Keratinocyte (primary cell): ENCODE measurements at regions not wholly inside any gene's neighbourhood (a gene's known extent, or its start where the extent isn't known, plus 50 kb on each side); places are given as distances from the start of the nearest gene placed in this dataset.

Experiments used
- DNase-seq: peaks from one replicate; pipeline ENCODE4 v3.0.0-alpha.2; 2011; ENCODE audit warnings: low read depth, missing footprints, low spot score
- FAIRE-seq: peaks from 2 replicates; lab custom pipeline; 2011; peaks lifted over from hg19 to GRCh38; lab: Jason Lieb, UNC
- H2AFZ ChIP-seq: 2 replicates; pipeline ENCODE4 v1.6.0; 2012; ENCODE audit warnings: low read length, control low read depth, inconsistent platforms; ENCODE audit not compliant: control insufficient read depth
- H3K27ac ChIP-seq: 2 replicates; pipeline ENCODE4 v1.5.1; 2011; ENCODE audit warnings: low read length; ENCODE audit not compliant: control insufficient read depth, insufficient read depth
- H3K27me3 ChIP-seq: 3 replicates; pipeline ENCODE4 v1.6.0; 2011; ENCODE audit warnings: low read length; ENCODE audit not compliant: control insufficient read depth, insufficient read depth; ENCODE audit errors: extremely low read depth
- H3K36me3 ChIP-seq, 2 experiments: 2 replicates in 1 of 2; 3 replicates in 1 of 2; pipeline ENCODE4 v1.5.1; 2011; ENCODE audit warnings: low read length in 2 of 2, mild to moderate bottlenecking in 1 of 2; ENCODE audit not compliant: control insufficient read depth in 2 of 2, insufficient read depth in 2 of 2; ENCODE audit errors: extremely low read depth in 1 of 2
- H3K4me1 ChIP-seq: 3 replicates; pipeline ENCODE4 v1.5.1; 2011; ENCODE audit warnings: low read length; ENCODE audit not compliant: control insufficient read depth, insufficient read depth; ENCODE audit errors: extremely low read depth
- H3K4me2 ChIP-seq: 3 replicates; pipeline ENCODE4 v1.6.0; 2011; ENCODE audit warnings: low read depth, low read length; ENCODE audit not compliant: control insufficient read depth, insufficient read depth; ENCODE audit errors: extremely low read depth
- H3K4me3 ChIP-seq, 3 experiments: fragments of 200-600 bp in 1 of 3; sonication (generic) in 1 of 3; 2 replicates in 2 of 3; 3 replicates in 1 of 3; pipeline ENCODE4 v1.5.1; 2011 to 2016; ENCODE audit warnings: low read length in 3 of 3, mild to moderate bottlenecking in 3 of 3, control low read depth in 2 of 3, inconsistent platforms in 1 of 3, low read depth in 1 of 3, mixed read lengths in 1 of 3, mixed run types in 1 of 3, moderate library complexity in 1 of 3; ENCODE audit not compliant: control insufficient read depth in 2 of 3, insufficient read depth in 2 of 3; ENCODE audit errors: extremely low read depth in 1 of 3
- H3K79me2 ChIP-seq: 2 replicates; pipeline ENCODE4 v1.6.0; 2012; ENCODE audit warnings: low read length; ENCODE audit not compliant: control insufficient read depth, insufficient read depth
- H3K9ac ChIP-seq: 3 replicates; pipeline ENCODE4 v1.6.0; 2011; ENCODE audit warnings: low read length; ENCODE audit not compliant: control insufficient read depth, insufficient read depth; ENCODE audit errors: extremely low read depth
- H3K9me1 ChIP-seq: 3 replicates; pipeline ENCODE4 v1.6.0; 2011; ENCODE audit warnings: low read length; ENCODE audit not compliant: control insufficient read depth, insufficient read depth; ENCODE audit errors: extremely low read depth
- H3K9me3 ChIP-seq: 2 replicates; pipeline ENCODE4 v1.5.1; 2012; ENCODE audit warnings: low read depth, low read length; ENCODE audit not compliant: control insufficient read depth
- H4K20me1 ChIP-seq: 3 replicates; pipeline ENCODE4 v1.6.0; 2011; ENCODE audit warnings: low read length; ENCODE audit not compliant: control insufficient read depth, insufficient read depth; ENCODE audit errors: extremely low read depth
- EZH2 ChIP-seq: IDR thresholded peaks from one replicate; pipeline ENCODE4 v1.6.1; 2012; ENCODE audit warnings: inconsistent platforms, mild to moderate bottlenecking, low read length, moderate library complexity
- dilution Hi-C: fragments of 300-500 bp; cut with MboI; formaldehyde crosslinking; loops from one replicate; pipeline ENCODE4 v1.7.0; 2020; ENCODE audit warnings: low sequenced_read_pairs; ENCODE audit not compliant: extremely low pct_ligation_motif_present
- TF ChIP-seq, protein P1 (sequence below), 3 experiments: IDR thresholded peaks in 1 of 3; conservative IDR thresholded peaks in 1 of 3; optimal IDR thresholded peaks in 1 of 3; 2 replicates in 2 of 3; 3 replicates in 1 of 3; pipeline versions ENCODE3 to v1.5.1; 2011; ENCODE audit warnings: low read length in 3 of 3, mild to moderate bottlenecking in 3 of 3, moderate library complexity in 2 of 3, control low read depth in 1 of 3, inconsistent platforms in 1 of 3; ENCODE audit not compliant: insufficient read depth in 2 of 3; ENCODE audit errors: extremely low read depth in 1 of 3

DNA sequence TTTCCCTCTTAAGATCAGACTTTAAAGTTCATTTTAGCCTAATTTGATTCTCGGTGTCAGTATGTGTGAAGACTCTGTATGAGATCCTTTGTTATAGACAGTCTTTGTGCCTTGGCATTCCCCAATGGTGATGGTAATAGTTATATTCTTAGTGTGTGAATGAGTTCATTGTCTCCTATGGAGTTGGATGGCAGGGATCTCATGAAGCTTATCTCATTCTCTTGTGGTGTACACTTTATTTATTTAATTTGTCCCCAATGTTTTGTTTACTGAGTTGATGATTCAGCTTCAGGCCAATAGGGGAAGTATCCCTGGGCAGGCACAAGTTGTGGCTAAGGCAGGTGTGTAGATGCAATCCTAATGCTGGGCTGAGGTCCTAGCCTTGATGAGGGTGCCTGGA is 222.0 kb upstream of the DPPA4 start:
- no peak overlapping the region for H2AFZ ChIP-seq
- TF ChIP-seq, protein P1, sequence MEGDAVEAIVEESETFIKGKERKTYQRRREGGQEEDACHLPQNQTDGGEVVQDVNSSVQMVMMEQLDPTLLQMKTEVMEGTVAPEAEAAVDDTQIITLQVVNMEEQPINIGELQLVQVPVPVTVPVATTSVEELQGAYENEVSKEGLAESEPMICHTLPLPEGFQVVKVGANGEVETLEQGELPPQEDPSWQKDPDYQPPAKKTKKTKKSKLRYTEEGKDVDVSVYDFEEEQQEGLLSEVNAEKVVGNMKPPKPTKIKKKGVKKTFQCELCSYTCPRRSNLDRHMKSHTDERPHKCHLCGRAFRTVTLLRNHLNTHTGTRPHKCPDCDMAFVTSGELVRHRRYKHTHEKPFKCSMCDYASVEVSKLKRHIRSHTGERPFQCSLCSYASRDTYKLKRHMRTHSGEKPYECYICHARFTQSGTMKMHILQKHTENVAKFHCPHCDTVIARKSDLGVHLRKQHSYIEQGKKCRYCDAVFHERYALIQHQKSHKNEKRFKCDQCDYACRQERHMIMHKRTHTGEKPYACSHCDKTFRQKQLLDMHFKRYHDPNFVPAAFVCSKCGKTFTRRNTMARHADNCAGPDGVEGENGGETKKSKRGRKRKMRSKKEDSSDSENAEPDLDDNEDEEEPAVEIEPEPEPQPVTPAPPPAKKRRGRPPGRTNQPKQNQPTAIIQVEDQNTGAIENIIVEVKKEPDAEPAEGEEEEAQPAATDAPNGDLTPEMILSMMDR (optimal IDR thresholded peaks at IDR 0.05 in 1 of 3, IDR thresholded peaks at IDR 0.05 in 1 of 3, conservative IDR thresholded peaks at IDR 0.05 in 1 of 3; ENCODE audit: extremely low read depth in 1 of 3, insufficient read depth in 2 of 3, low read length in 3 of 3): no peak
- no peak for TF ChIP-seq EZH2
- H3K4me2 ChIP-seq: no peak overlapping the region
- dilution Hi-C loops: no loop called here
- no peaks in the 10 kb centered on the region for H3K9me1 ChIP-seq
- no peak overlapping the region for H3K9ac ChIP-seq
- H3K9me3 ChIP-seq: no peaks in the 10 kb centered on the region
- no peak overlapping the region for H3K27ac ChIP-seq
- H3K36me3 ChIP-seq: no peaks in the 10 kb centered on the region
- H3K4me3 ChIP-seq: no peak overlapping the region
- H4K20me1 ChIP-seq: no peaks in the 10 kb centered on the region
- H3K79me2 ChIP-seq: no peaks in the 10 kb centered on the region
- FAIRE-seq (no peak), DNase-seq (no peak)
- H3K27me3 ChIP-seq: no peaks in the 10 kb centered on the region
- no peaks in the 10 kb centered on the region for H3K4me1 ChIP-seq

DNA sequence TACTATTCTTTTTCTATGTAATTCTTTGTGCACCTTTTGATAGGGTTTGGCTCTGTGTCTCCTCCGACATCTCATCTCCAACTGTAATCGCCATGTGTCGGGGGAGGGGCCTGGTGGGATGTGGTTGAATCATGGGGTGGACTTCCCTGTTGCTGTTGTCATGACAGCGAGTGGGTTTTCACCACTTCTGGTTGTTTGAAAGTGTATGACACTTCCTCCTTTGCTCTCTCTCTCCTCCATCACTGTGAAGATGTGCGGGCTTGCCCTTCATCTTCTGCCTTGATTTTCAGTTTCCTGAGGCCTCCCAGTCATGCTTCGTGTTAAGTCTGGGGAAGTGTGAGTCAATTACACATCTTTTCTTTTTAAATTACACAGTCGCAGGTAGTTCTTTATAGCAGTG is 225.8 kb upstream of the DPPA4 start:
- no peaks in the 10 kb centered on the region for H4K20me1 ChIP-seq
- FAIRE-seq: no peak
- no peak for TF ChIP-seq EZH2
- TF ChIP-seq, protein P1 (optimal IDR thresholded peaks at IDR 0.05 in 1 of 3, IDR thresholded peaks at IDR 0.05 in 1 of 3, conservative IDR thresholded peaks at IDR 0.05 in 1 of 3; ENCODE audit: extremely low read depth in 1 of 3, insufficient read depth in 2 of 3, low read length in 3 of 3): no peak
- no peak overlapping the region for H3K4me2 ChIP-seq
- no peaks in the 10 kb centered on the region for H3K27me3 ChIP-seq
- no peaks in the 10 kb centered on the region for H3K79me2 ChIP-seq
- dilution Hi-C loops: no loop called here
- no peaks in the 10 kb centered on the region for H3K9me3 ChIP-seq
- no peaks in the 10 kb centered on the region for H3K4me1 ChIP-seq
- no peak overlapping the region for H2AFZ ChIP-seq
- no peak overlapping the region for H3K27ac ChIP-seq
- no peaks in the 10 kb centered on the region for H3K9me1 ChIP-seq
- no peaks in the 10 kb centered on the region for H3K36me3 ChIP-seq
- H3K4me3 ChIP-seq: no peak overlapping the region
- no peak overlapping the region for H3K9ac ChIP-seq
- no peak for DNase-seq
